RWPE1 (cell line): ENCODE measurements at regions not wholly inside any gene's neighbourhood (a gene's known extent, or its start where the extent isn't known, plus 50 kb on each side); places are given as distances from the start of the nearest gene placed in this dataset.

Source experiments
- CTCF ChIA-PET: fragments of 350-600 bp; sonication (Branson Sonifier 250); formaldehyde crosslinking; extraction: SDS; loops from one replicate; lab custom pipeline; 2021; lab: Yijun Ruan, JAX
- POLR2A ChIA-PET: fragments of 400-600 bp; formaldehyde crosslinking; extraction: SDS; loops from one replicate; lab custom pipeline; 2020; ENCODE audit warnings: antibody characterized with exemption; ENCODE audit not compliant: low non-redundant PET; lab: Yijun Ruan, JAX
- DNase-seq: peaks from one replicate; pipeline ENCODE4 v3.0.0; 2012; ENCODE audit warnings: low spot score
- H3K27ac ChIP-seq: fragments of 450-650 bp; 2 replicates; pipeline ENCODE4 v1.5.1; 2017
- TF ChIP-seq, protein P1 (sequence below): fragments of 450-650 bp; conservative IDR thresholded peaks from 2 replicates; pipeline ENCODE4 v1.5.1; 2017; ENCODE audit warnings: low read depth, mild to moderate bottlenecking

- CTCF ChIA-PET, result no interaction called here
- H3K27ac ChIP-seq, result no peak overlapping the region
- TF ChIP-seq, protein P1, sequence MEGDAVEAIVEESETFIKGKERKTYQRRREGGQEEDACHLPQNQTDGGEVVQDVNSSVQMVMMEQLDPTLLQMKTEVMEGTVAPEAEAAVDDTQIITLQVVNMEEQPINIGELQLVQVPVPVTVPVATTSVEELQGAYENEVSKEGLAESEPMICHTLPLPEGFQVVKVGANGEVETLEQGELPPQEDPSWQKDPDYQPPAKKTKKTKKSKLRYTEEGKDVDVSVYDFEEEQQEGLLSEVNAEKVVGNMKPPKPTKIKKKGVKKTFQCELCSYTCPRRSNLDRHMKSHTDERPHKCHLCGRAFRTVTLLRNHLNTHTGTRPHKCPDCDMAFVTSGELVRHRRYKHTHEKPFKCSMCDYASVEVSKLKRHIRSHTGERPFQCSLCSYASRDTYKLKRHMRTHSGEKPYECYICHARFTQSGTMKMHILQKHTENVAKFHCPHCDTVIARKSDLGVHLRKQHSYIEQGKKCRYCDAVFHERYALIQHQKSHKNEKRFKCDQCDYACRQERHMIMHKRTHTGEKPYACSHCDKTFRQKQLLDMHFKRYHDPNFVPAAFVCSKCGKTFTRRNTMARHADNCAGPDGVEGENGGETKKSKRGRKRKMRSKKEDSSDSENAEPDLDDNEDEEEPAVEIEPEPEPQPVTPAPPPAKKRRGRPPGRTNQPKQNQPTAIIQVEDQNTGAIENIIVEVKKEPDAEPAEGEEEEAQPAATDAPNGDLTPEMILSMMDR, result no peak
- DNase-seq, result no peak
- POLR2A ChIA-PET, result no interaction called here
These were observed 192.8 kb downstream of the LMO4 start for GRCh38 chr1:87521452-87521851.

DNA sequence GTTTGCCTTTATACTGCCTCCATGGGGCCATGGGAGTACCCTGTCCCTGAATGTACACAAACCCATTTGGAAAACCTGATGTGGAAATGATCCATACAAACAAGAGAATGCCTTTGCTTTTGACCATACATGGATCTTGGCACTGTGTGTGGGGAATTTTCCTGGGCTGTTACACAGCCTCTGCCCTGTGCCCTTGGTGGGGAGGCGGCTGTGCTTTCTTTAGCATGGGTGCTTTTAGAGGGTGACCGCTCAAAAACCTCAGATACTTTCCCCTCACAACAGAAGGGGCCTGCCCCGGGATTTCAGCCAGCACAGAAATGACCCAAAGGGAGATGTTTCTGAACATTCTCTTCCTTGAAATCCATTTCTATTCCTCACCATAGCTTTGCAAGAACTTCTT, 194.8 kb downstream of the LMO4 start:
- ChIA-PET POLR2A (no interaction called here), CTCF (no interaction called here)
- no peak overlapping the region for H3K27ac ChIP-seq
- no peak for DNase-seq
- TF ChIP-seq, protein P1, result no peak

DNA sequence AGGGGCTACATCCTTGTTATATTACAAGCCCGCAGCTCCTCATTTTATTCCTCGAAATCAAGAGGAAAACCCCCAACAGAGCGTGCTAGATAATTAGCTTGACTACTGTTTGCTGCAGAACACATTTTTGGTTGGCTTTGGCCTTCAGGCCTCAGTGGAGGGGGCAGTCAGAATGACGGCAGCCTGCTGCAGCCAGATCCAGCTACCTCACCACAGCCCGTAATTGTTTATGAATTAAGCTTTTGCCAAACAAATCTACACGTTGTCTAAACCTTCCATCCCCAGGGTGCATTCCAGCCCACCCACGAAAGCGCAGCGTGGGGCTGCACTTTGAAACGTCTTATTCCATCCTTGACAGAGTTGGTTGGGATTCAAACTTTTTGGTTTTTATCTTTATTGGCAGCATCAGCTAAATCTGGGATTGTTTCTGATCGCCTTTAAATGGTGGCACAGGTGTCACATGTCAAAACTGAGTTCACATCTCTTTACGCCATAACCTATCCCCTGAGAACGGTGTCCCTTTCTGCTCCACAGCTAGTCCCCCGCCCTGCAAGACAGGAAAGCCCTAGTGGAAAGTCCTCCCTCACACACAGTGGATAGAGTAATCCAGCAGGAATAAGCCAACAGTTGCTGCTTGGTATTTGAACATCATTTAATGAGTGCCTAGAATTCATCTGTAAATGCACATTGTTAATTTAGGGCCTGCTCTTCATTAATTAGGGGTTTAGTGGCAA, 195.5 kb downstream of the LMO4 start:
- CTCF ChIA-PET, result interaction anchor here (0.6 kb wide), 1 partner anchor 181 kb away, joined by 3 read pairs; no protein-coding TSS in a partner anchor
- H3K27ac ChIP-seq, result no peak overlapping the region
- POLR2A ChIA-PET, result no interaction called here
- TF ChIP-seq, protein P1, result no peak
- no peak for DNase-seq

GRCh38 chr1:87528754-87529517, 200.3 kb downstream of the LMO4 start:
- no peak overlapping the region for H3K27ac ChIP-seq
- TF ChIP-seq, protein P1, result no peak
- POLR2A ChIA-PET, result no interaction called here
- DNase-seq, result no peak
- CTCF ChIA-PET, result no interaction called here

- no peak overlapping the region for H3K27ac ChIP-seq
- ChIA-PET POLR2A (no interaction called here), CTCF (interaction anchor here (0.7 kb wide), 1 partner anchor 698 kb away, joined by 3 read pairs; no protein-coding TSS in a partner anchor)
- DNase-seq, result no peak
- TF ChIP-seq, protein P1, result no peak
These were observed 201.5 kb downstream of the LMO4 start for GRCh38 chr1:87530042-87530807.

GRCh38 chr1:87535551-87535950, 206.9 kb downstream of the LMO4 start:
- no peak overlapping the region for H3K27ac ChIP-seq
- TF ChIP-seq, protein P1, result no peak
- DNase-seq, result no peak
- POLR2A ChIA-PET, result no interaction called here
- CTCF ChIA-PET, result interaction anchor here (0.7 kb wide), 2 partner anchors 9 to 175 kb away, joined by 4 read pairs; no protein-coding TSS in a partner anchor
